HUES48 (cell line): ENCODE measurements at regions not wholly inside any gene's neighbourhood (a gene's known extent, or its start where the extent isn't known, plus 50 kb on each side); places are given as distances from the start of the nearest gene placed in this dataset.
"Not testable (repeated sequence)": the region's sequence is repeated elsewhere in the genome, so short reads cannot be mapped to it uniquely, and the experiment has no call there.

Experiments used
- H3K27ac ChIP-seq: one replicate; pipeline ENCODE4 v1.7.0; 2013; ENCODE audit warnings: low read depth, low read length, inconsistent platforms
- H3K27me3 ChIP-seq: 2 replicates; pipeline ENCODE4 v1.6.1; 2013; ENCODE audit warnings: mild to moderate bottlenecking, low read length; ENCODE audit not compliant: control insufficient read depth, insufficient read depth
- H3K36me3 ChIP-seq: 2 replicates; pipeline ENCODE4 v1.6.1; 2013; ENCODE audit warnings: low read length; ENCODE audit not compliant: control insufficient read depth, insufficient read depth
- H3K4me1 ChIP-seq: 2 replicates; pipeline ENCODE4 v1.6.1; 2013; ENCODE audit warnings: mild to moderate bottlenecking, low read length; ENCODE audit not compliant: control insufficient read depth, insufficient read depth
- H3K4me3 ChIP-seq: 2 replicates; pipeline ENCODE4 v1.5.1; 2013; ENCODE audit warnings: mild to moderate bottlenecking, low read depth, low read length
- H3K9ac ChIP-seq: 2 replicates; pipeline ENCODE4 v1.6.1; 2013; ENCODE audit warnings: mild to moderate bottlenecking, low read depth, low read length, moderate library complexity
- H3K9me3 ChIP-seq: 2 replicates; pipeline ENCODE4 v1.6.1; 2013; ENCODE audit warnings: low read length; ENCODE audit not compliant: control insufficient read depth, insufficient read depth

- Histone ChIP-seq H3K27me3 (no peaks in the 10 kb centered on the region), H3K36me3 (no peaks in the 10 kb centered on the region), H3K4me3 (no peak overlapping the region), H3K4me1 (peaks cover 29% of the 10 kb centered on the region), H3K9ac (no peak overlapping the region), H3K9me3 (no peaks in the 10 kb centered on the region), H3K27ac (peak overlapping the region; percentile 70)
Observed at GRCh38 chr6:104472021-104472901, 387.5 kb downstream of the HACE1 start.

DNA sequence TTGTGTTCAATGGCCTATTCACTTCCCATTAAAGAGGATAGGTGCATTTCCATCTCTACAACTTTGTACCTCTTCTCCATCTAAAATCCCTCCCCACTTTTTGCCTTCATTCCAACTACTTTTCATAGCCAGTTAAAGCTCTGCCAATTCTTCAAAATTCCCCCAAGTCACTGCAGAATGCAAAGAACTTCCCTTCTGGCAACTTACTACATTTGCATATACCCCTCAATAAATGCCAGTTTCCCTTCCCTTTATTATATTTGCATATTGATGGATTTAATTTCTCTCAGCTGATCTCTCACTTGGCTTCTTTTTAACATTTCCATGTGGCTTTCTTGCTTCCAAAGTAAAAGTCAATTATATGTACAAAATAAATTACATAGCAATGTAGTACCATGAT, 393.4 kb downstream of the HACE1 start:
- Histone ChIP-seq H3K9me3 (no peaks in the 10 kb centered on the region), H3K9ac (no peak overlapping the region), H3K36me3 (no peaks in the 10 kb centered on the region), H3K4me3 (no peak overlapping the region), H3K27ac (no peak overlapping the region), H3K4me1 (peaks cover 4% of the 10 kb centered on the region), H3K27me3 (no peaks in the 10 kb centered on the region)

- Histone ChIP-seq H3K9ac (no peak overlapping the region), H3K36me3 (no peaks in the 10 kb centered on the region)
Observed at GRCh38 chr6:104462811-104463599, 396.7 kb downstream of the HACE1 start.

GRCh38 chr6:104460738-104461483, 398.8 kb downstream of the HACE1 start:
- H3K4me1 ChIP-seq: no peaks in the 10 kb centered on the region
- no peak overlapping the region for H3K9ac ChIP-seq
- H3K27ac ChIP-seq: no peak overlapping the region
- H3K27me3 ChIP-seq: no peaks in the 10 kb centered on the region
- no peaks in the 10 kb centered on the region for H3K36me3 ChIP-seq
- no peaks in the 10 kb centered on the region for H3K9me3 ChIP-seq
- no peak overlapping the region for H3K4me3 ChIP-seq

More at GRCh38 chr6:104462811-104463599, 396.7 kb downstream of the HACE1 start:
- no peaks in the 10 kb centered on the region for H3K4me1 ChIP-seq
- H3K27ac ChIP-seq: no peak overlapping the region
- no peak overlapping the region for H3K4me3 ChIP-seq
- no peaks in the 10 kb centered on the region for H3K9me3 ChIP-seq
- H3K27me3 ChIP-seq: no peaks in the 10 kb centered on the region

DNA sequence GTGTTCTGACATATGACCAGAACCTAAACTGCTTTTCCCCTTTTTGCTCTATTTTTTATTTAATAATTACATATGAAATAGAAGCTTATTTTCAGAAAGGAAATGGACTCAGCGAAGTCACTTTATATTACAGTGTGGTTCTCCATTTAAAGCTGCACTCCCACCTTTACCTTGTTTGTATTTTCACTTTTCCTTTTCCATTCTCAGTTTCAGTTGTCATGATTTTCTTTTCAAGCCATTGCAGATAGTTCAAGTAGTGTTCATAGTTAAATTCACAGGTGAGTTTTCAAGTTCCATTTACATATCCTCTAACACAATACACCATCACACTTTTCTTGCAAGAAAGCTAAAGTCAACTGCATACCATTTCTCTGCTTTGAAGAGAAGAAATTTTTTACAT, 400.2 kb downstream of the HACE1 start:
- Histone ChIP-seq H3K4me3 (no peak overlapping the region), H3K27me3 (no peaks in the 10 kb centered on the region), H3K4me1 (no peaks in the 10 kb centered on the region), H3K27ac (no peak overlapping the region), H3K9ac (no peak overlapping the region), H3K36me3 (no peaks in the 10 kb centered on the region), H3K9me3 (no peaks in the 10 kb centered on the region)

DNA sequence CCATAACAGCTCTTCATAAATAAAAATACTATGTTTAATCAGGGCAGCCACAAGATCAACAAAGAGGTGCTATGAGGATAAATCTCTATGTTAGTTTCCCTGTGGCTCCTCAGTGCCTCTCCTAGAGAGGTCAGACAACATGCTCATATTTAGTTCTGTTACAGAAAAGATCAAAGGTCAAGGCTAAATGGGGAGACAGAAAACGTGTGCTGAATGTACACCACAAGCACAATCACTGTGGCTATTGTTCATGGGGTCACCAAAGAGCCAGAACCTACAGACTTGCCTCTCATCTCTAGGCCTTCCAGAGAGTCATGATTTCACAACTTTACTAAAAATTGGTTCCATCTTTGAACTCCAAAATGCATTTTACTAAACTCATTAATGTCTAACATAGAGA, 409.8 kb downstream of the HACE1 start:
- Histone ChIP-seq H3K9ac (no peak overlapping the region), H3K27me3 (no peaks in the 10 kb centered on the region), H3K9me3 (no peaks in the 10 kb centered on the region), H3K36me3 (no peaks in the 10 kb centered on the region), H3K4me3 (no peak overlapping the region), H3K27ac (no peak overlapping the region), H3K4me1 (no peaks in the 10 kb centered on the region)

- H3K36me3 ChIP-seq, H3K27me3 ChIP-seq, H3K9ac ChIP-seq, H3K9me3 ChIP-seq, H3K4me3 ChIP-seq, H3K27ac ChIP-seq, H3K4me1 ChIP-seq: not testable (repeated sequence)
Observed at GRCh38 chr6:104446101-104447080, 413.3 kb downstream of the HACE1 start.

- H3K4me1 ChIP-seq: peaks cover 7% of the 10 kb centered on the region; the same call in 1 of the 2 replicates
- H3K9me3 ChIP-seq: no peaks in the 10 kb centered on the region
- no peak overlapping the region for H3K27ac ChIP-seq
- H3K4me3 ChIP-seq: no peak overlapping the region
- H3K36me3 ChIP-seq: no peaks in the 10 kb centered on the region
- H3K9ac ChIP-seq: no peak overlapping the region
- H3K27me3 ChIP-seq: no peaks in the 10 kb centered on the region
Observed at GRCh38 chr6:104434519-104434918, 425.2 kb downstream of the HACE1 start.

DNA sequence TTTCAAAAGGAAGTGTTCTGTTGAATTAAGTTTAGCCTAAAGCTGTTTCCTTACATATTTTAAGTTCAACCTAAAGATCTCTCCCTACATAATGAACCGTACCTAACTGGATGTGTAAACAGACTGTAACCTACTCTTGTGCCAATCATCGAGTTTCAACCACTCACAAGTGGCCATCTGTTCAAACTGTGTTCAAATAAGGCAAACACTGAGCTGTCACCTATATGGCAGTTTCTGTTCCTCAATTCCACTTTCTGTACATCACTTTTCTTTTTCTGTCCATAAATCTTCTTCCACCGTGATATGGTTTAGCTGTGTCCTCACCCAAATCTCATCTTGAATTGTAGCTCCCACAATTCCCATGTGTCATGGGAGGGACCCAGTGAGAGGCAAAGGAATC, 428.6 kb downstream of the HACE1 start:
- peaks cover 7% of the 10 kb centered on the region; the same call in 1 of the 2 replicates for H3K4me1 ChIP-seq
- H3K27me3 ChIP-seq: no peaks in the 10 kb centered on the region
- H3K36me3 ChIP-seq: no peaks in the 10 kb centered on the region
- no peak overlapping the region for H3K9ac ChIP-seq
- H3K4me3 ChIP-seq: no peak overlapping the region
- no peaks in the 10 kb centered on the region for H3K9me3 ChIP-seq
- no peak overlapping the region for H3K27ac ChIP-seq

DNA sequence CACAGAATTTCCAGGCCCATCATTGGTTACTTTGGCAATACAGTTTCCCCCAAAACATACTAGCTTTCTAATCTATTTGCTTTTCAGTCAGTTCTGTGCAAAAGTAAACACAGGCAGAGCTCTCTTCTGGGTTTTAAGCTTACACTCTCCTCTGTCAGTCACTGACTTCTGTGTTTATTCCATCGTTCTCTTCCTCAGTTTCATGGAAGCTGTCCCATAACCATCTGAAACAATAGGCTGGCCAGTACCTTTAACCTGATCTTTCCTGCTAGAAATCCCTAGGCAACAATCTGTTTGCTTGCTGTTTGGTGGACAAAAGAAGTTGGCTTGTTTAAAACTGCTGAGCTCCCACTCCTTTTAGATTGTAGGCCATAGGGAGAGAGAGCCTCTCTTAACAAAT, 431.5 kb downstream of the HACE1 start:
- Histone ChIP-seq H3K4me3 (no peak overlapping the region), H3K36me3 (no peaks in the 10 kb centered on the region), H3K4me1 (no peaks in the 10 kb centered on the region), H3K9ac (no peak overlapping the region), H3K9me3 (no peaks in the 10 kb centered on the region), H3K27ac (no peak overlapping the region), H3K27me3 (no peaks in the 10 kb centered on the region)
